ENCODE measurements at regions not wholly inside any gene's neighbourhood (a gene's known extent, or its start where the extent isn't known, plus 50 kb on each side); places are given as distances from the start of the nearest gene placed in this dataset.

- DNase-seq (ENCODE audit: low read depth in 2 of 2): no peak
Observed at GRCh38 chr4:182065255-182065654, 177.9 kb upstream of the TENM3 start.

GRCh38 chr4:182066037-182066436 is 177.2 kb upstream of the TENM3 start:
- DNase-seq (ENCODE audit: low read depth in 2 of 2): no peak

- DNase-seq (ENCODE audit: low read depth in 2 of 2): no peak
Observed at GRCh38 chr4:182067828-182068227, 175.4 kb upstream of the TENM3 start.

GRCh38 chr4:182068920-182069319 is 174.3 kb upstream of the TENM3 start:
- DNase-seq (ENCODE audit: low read depth in 2 of 2): no peak

GRCh38 chr4:182073278-182073677 is 169.9 kb upstream of the TENM3 start:
- no peak for DNase-seq (ENCODE audit: low read depth in 2 of 2)

- no peak for DNase-seq (ENCODE audit: low read depth in 2 of 2)
Observed at GRCh38 chr4:182074139-182074538, 169.1 kb upstream of the TENM3 start.

- no peak for DNase-seq (ENCODE audit: low read depth in 2 of 2)
Observed at GRCh38 chr4:182074810-182075209, 168.4 kb upstream of the TENM3 start.

- DNase-seq (ENCODE audit: low read depth in 2 of 2): no peak
Observed at GRCh38 chr4:182082910-182083309, 160.3 kb upstream of the TENM3 start.

GRCh38 chr4:182083671-182084410 is 159.4 kb upstream of the TENM3 start:
- no peak for DNase-seq (ENCODE audit: low read depth in 2 of 2)

- peak; percentile 52 to 61 for DNase-seq (ENCODE audit: low read depth in 2 of 2)
Observed at GRCh38 chr4:182085051-182085480, 158.1 kb upstream of the TENM3 start.

GRCh38 chr4:182089326-182089725 is 153.9 kb upstream of the TENM3 start:
- no peak for DNase-seq (ENCODE audit: low read depth in 2 of 2)

GRCh38 chr4:182090186-182090585 is 153.0 kb upstream of the TENM3 start:
- no peak for DNase-seq (ENCODE audit: low read depth in 2 of 2)

GRCh38 chr4:182091128-182091527 is 152.1 kb upstream of the TENM3 start:
- no peak for DNase-seq (ENCODE audit: low read depth in 2 of 2)

GRCh38 chr4:182093431-182093831 is 149.8 kb upstream of the TENM3 start:
- no peak for DNase-seq (ENCODE audit: low read depth in 2 of 2)

GRCh38 chr4:182093935-182094334 is 149.3 kb upstream of the TENM3 start:
- no peak for DNase-seq (ENCODE audit: low read depth in 2 of 2)

- no peak for DNase-seq (ENCODE audit: low read depth in 2 of 2)
Observed at GRCh38 chr4:182101618-182102017, 141.6 kb upstream of the TENM3 start.

GRCh38 chr4:182102576-182102975 is 140.6 kb upstream of the TENM3 start:
- DNase-seq (ENCODE audit: low read depth in 2 of 2): no peak

- DNase-seq (ENCODE audit: low read depth in 2 of 2): no peak
Observed at GRCh38 chr4:182103614-182104319, 139.4 kb upstream of the TENM3 start.

GRCh38 chr4:182105416-182105815 is 137.8 kb upstream of the TENM3 start:
- no peak for DNase-seq (ENCODE audit: low read depth in 2 of 2)

GRCh38 chr4:182107931-182108330 is 135.3 kb upstream of the TENM3 start:
- DNase-seq (ENCODE audit: low read depth in 2 of 2): no peak

- no peak for DNase-seq (ENCODE audit: low read depth in 2 of 2)
Observed at GRCh38 chr4:182111586-182111985, 131.6 kb upstream of the TENM3 start.

GRCh38 chr4:182113779-182114178 is 129.4 kb upstream of the TENM3 start:
- DNase-seq (ENCODE audit: low read depth in 2 of 2): peak; percentile 42 to 64

- no peak for DNase-seq (ENCODE audit: low read depth in 2 of 2)
Observed at GRCh38 chr4:182124359-182124758, 118.8 kb upstream of the TENM3 start.
